ENCODE measurements at regions not wholly inside any gene's neighbourhood (a gene's known extent, or its start where the extent isn't known, plus 50 kb on each side); places are given as distances from the start of the nearest gene placed in this dataset.

DNA sequence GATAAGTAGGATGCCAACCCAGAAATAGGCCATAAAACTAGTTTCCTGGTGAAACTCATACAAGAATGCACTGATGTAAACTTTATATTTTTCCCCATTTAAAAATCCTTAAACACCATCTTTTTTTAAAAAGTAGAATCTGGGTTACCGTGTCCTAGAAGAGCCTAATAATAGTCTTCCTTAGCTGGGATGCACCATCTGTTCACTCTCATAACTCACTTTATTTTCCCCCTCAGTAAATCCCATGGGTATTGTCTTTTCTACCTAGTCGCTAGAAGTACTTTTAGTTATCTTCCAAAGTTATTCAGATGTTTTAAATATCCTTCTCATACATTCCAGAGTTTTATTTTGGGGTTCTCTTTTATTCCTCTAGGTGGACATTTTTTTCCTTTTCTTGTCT is 250.2 kb downstream of the PLA2G4A start:
- no peak overlapping the region for H3K27ac ChIP-seq (ENCODE audit: low read depth)
- H3K4me3 ChIP-seq = no peak overlapping the region
- H3K36me3 ChIP-seq (ENCODE audit: insufficient read depth) = no peaks in the 10 kb centered on the region
- ATAC-seq (no peak), DNase-seq (ENCODE audit: low spot score) (no peak)
- H3K4me1 ChIP-seq (ENCODE audit: insufficient read depth) = no peaks in the 10 kb centered on the region
- H3K4me2 ChIP-seq = no peak overlapping the region
- peaks cover 7% of the 10 kb centered on the region for H3K9me3 Mint-ChIP-seq
- no peaks in the 10 kb centered on the region for H4K20me1 ChIP-seq (replicated peaks; ENCODE audit: insufficient read depth)
- H3K27me3 ChIP-seq (ENCODE audit: insufficient read depth) = no peaks in the 10 kb centered on the region
- no peak overlapping the region for H3K27ac Mint-ChIP-seq
- H3F3A ChIP-seq (replicated peaks; ENCODE audit: low read depth) = no peaks in the 10 kb centered on the region
- H3K27me3 Mint-ChIP-seq (ENCODE audit: insufficient read depth, low read depth, poor library complexity) = peaks cover 2% of the 10 kb centered on the region
- TF ChIP-seq ZNF331 (CRISPR knock-in tag; IDR thresholded peaks at IDR 0.05; ENCODE audit: low read depth) = no peak
- no peak for TF ChIP-seq STAT1 (IDR thresholded peaks at IDR 0.05; ENCODE audit: unreplicated experiment)
- TF ChIP-seq, protein P1, sequence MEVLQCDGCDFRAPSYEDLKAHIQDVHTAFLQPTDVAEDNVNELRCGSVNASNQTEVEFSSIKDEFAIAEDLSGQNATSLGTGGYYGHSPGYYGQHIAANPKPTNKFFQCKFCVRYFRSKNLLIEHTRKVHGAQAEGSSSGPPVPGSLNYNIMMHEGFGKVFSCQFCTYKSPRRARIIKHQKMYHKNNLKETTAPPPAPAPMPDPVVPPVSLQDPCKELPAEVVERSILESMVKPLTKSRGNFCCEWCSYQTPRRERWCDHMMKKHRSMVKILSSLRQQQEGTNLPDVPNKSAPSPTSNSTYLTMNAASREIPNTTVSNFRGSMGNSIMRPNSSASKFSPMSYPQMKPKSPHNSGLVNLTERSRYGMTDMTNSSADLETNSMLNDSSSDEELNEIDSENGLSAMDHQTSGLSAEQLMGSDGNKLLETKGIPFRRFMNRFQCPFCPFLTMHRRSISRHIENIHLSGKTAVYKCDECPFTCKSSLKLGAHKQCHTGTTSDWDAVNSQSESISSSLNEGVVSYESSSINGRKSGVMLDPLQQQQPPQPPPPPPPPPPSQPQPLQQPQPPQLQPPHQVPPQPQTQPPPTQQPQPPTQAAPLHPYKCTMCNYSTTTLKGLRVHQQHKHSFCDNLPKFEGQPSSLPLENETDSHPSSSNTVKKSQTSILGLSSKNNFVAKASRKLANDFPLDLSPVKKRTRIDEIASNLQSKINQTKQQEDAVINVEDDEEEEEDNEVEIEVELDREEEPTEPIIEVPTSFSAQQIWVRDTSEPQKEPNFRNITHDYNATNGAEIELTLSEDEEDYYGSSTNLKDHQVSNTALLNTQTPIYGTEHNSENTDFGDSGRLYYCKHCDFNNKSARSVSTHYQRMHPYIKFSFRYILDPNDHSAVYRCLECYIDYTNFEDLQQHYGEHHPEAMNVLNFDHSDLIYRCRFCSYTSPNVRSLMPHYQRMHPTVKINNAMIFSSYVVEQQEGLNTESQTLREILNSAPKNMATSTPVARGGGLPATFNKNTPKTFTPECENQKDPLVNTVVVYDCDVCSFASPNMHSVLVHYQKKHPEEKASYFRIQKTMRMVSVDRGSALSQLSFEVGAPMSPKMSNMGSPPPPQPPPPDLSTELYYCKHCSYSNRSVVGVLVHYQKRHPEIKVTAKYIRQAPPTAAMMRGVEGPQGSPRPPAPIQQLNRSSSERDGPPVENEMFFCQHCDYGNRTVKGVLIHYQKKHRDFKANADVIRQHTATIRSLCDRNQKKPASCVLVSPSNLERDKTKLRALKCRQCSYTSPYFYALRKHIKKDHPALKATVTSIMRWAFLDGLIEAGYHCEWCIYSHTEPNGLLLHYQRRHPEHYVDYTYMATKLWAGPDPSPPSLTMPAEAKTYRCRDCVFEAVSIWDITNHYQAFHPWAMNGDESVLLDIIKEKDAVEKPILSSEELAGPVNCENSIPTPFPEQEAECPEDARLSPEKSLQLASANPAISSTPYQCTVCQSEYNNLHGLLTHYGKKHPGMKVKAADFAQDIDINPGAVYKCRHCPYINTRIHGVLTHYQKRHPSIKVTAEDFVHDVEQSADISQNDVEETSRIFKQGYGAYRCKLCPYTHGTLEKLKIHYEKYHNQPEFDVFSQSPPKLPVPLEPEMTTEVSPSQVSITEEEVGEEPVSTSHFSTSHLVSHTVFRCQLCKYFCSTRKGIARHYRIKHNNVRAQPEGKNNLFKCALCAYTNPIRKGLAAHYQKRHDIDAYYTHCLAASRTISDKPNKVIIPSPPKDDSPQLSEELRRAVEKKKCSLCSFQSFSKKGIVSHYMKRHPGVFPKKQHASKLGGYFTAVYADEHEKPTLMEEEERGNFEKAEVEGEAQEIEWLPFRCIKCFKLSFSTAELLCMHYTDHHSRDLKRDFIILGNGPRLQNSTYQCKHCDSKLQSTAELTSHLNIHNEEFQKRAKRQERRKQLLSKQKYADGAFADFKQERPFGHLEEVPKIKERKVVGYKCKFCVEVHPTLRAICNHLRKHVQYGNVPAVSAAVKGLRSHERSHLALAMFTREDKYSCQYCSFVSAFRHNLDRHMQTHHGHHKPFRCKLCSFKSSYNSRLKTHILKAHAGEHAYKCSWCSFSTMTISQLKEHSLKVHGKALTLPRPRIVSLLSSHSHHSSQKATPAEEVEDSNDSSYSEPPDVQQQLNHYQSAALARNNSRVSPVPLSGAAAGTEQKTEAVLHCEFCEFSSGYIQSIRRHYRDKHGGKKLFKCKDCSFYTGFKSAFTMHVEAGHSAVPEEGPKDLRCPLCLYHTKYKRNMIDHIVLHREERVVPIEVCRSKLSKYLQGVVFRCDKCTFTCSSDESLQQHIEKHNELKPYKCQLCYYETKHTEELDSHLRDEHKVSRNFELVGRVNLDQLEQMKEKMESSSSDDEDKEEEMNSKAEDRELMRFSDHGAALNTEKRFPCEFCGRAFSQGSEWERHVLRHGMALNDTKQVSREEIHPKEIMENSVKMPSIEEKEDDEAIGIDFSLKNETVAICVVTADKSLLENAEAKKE (CRISPR knock-in tag; IDR thresholded peaks at IDR 0.05) = no peak
- no peak for TF ChIP-seq ZNF114 (CRISPR knock-in tag; IDR thresholded peaks at IDR 0.05)
- TF ChIP-seq, protein P2, sequence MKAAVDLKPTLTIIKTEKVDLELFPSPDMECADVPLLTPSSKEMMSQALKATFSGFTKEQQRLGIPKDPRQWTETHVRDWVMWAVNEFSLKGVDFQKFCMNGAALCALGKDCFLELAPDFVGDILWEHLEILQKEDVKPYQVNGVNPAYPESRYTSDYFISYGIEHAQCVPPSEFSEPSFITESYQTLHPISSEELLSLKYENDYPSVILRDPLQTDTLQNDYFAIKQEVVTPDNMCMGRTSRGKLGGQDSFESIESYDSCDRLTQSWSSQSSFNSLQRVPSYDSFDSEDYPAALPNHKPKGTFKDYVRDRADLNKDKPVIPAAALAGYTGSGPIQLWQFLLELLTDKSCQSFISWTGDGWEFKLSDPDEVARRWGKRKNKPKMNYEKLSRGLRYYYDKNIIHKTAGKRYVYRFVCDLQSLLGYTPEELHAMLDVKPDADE (IDR thresholded peaks at IDR 0.05) = no peak
- TF ChIP-seq EZH2 (IDR thresholded peaks at IDR 0.05; ENCODE audit: low read depth, unreplicated experiment) = no peak
- no peaks in the 10 kb centered on the region; the same call in 1 of the 2 replicates for H3K9me2 ChIP-seq (ENCODE audit: insufficient read depth)
- peaks cover 8% of the 10 kb centered on the region; the same call in 2 of the 3 replicates for H3K36me3 Mint-ChIP-seq (ENCODE audit: low read depth)
- H2AFZ ChIP-seq = no peak overlapping the region
- H3K4me1 Mint-ChIP-seq = no peaks in the 10 kb centered on the region
- no peaks in the 10 kb centered on the region for H3K79me2 ChIP-seq (replicated peaks; ENCODE audit: insufficient read depth)
- no peak overlapping the region for H3K4me3 Mint-ChIP-seq

Data from GM23338 (cell line).